T-helper 9 cell (primary cell): ENCODE measurements at regions not wholly inside any gene's neighbourhood (a gene's known extent, or its start where the extent isn't known, plus 50 kb on each side); places are given as distances from the start of the nearest gene placed in this dataset.
"Not testable (repeated sequence)": the region's sequence is repeated elsewhere in the genome, so short reads cannot be mapped to it uniquely, and the experiment has no call there.

Source experiments
- DNase-seq: peaks from one replicate; pipeline ENCODE4 v3.0.0-alpha.2; 2020

GRCh38 chr6:56802584-56802983 lies 152.3 kb upstream of the BEND6 start:
- no peak for DNase-seq

DNA sequence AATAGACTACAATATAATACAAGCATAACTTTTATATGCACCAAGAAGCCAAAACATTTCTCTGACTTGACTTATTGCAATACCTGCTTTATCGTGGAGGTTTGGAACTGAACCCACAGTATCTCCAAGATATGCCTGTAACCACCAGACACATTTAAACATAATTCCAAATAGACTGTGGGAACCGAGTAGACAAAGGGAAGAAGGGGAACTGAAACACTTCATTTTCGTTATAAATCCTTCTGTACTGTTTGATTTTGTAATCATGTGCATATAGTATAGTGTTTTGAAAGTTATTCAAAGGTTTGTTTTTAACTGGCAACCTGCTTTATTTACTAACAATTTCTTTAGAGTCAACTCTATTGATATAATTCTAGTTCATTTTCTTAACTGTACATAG lies 154.9 kb upstream of the BEND6 start:
- no peak for DNase-seq

DNA sequence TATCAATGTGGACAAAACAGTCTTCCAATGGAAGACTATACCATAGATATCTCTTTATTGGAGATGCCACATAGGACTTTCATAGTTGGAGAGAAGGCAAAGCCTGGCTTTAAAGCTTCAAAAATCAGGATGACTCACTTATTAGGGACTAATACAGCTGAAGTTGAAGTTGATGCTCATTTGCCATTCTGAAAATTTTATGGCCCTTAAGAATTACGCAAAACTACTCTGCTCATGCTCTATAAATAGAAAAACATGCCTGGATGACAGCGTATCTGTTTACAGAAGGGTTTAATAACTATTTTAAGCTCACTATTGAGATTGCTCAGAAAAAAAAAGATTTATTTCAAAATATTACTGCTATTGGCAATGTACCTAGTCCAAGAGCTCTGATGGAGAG lies 155.5 kb upstream of the DST start:
- DNase-seq: no peak

DNA sequence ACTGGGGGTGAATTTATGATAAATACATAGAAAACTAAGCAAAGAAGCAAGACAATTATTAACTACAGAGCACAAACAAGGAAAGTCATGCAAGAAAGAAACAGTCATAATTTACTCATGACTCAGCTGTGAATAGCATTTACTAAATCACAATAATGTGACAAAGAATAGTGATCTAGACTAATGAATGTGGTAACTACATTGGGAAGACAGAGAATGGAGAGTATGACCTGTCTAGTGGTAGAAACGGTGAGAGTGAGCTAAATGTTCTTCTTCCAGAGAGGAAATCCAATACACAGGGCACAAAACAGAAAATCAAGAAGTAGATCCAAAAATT lies 153.5 kb upstream of the DST start:
- DNase-seq: no peak

DNA sequence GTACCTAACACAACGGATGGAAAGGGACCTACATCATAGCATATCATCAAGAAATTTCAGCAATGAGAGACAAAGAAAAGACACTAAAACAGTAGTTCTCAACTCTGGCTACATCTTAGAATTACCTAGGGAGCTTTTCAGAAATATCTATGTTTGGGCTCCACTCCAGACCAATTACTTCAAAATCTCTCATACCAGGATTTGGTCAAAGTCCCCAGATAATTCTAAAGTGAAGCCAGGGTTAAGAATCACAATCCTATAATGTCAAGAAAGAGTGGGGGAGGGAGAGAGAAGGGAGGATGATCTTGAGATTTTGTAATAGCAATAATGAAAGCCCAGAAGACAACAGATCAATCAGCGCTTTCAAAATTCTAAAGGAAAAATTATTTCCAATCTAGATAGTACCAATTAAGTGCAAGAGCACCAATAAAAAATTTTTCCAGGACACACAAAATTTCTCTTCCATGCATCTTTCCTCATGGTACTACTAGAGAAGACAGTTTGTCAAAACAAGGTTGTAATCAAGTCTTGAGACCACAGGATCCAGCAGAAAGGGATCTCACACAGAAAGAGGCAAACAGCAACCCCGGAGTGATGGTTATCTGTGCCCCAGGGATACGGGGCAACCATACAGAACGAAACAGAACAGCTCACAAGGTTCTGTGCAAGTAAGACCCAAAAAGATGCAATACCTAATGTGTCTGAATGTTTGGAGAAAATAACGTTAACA lies 152.9 kb upstream of the DST start:
- no peak for DNase-seq

DNA sequence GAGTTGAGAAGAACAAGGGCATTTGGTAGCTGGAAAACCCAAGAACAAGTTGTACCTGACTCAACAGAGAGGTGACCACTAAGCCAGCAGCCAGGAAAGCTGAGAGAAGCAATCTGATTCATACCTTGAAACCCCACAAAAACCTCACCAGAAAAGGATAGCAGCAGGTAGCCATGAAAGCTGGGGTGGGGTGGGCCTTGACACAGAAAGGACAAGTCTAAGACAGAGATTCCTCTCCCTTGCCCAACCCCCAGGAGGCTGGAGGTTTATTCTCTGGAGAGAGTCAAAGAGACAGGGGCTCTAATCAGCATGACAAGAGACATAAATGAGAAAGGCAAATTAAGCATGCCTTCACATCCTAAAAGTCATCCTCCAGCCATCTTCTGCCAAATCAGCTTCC lies 151.7 kb upstream of the DST start:
- no peak for DNase-seq

GRCh38 chr6:56793938-56794337 lies 151.2 kb upstream of the DST start:
- no peak for DNase-seq

GRCh38 chr6:56790414-56790813 lies 147.7 kb upstream of the DST start:
- no peak for DNase-seq

- no peak for DNase-seq
These were observed 147.2 kb upstream of the DST start for GRCh38 chr6:56789879-56790278.

DNA sequence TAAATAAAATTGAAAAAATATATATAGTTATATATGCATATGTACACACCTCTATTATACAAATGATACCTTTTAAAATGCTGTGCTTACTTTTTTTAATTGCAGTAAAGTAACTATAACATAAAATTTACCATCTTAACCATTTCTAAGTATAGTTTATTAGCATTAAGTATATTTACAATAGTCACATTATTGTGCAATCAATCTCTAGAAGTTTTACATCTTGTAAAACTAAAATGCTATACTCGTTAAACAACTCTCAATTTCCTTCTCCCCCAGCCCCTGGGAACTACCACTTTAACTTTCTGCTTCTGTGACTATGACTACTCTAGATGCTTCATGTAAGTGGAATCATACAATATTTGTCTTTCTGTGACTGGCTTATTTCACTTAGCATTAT lies 146.7 kb upstream of the DST start:
- DNase-seq: no peak

- no peak for DNase-seq
These were observed 144.5 kb upstream of the DST start for GRCh38 chr6:56787209-56787608.

DNA sequence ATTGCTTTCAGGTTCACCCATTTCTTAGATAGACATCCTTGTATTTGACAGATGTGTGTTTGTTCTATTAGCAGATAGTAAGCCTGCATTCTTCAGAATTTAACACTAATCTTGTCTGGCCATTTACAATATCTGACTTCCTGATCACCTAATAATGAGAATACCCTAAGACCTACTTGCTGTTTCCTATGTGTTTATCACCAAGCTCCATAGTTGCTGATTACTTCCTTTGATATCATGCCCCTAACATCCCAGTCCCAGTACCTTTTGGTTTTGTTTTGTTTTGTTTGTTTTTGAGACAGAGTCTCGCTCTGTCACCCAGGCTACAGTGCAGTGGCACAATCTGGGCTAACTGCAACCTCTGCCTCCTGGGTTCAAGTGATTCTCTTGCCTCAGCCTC lies 143.6 kb upstream of the DST start:
- DNase-seq: no peak

GRCh38 chr6:56785536-56785935 lies 142.8 kb upstream of the DST start:
- DNase-seq: not testable (repeated sequence)

- not testable (repeated sequence) for DNase-seq
These were observed 137.4 kb upstream of the DST start for GRCh38 chr6:56780109-56780508.

GRCh38 chr6:56778503-56778902 lies 135.8 kb upstream of the DST start:
- not testable (repeated sequence) for DNase-seq

DNA sequence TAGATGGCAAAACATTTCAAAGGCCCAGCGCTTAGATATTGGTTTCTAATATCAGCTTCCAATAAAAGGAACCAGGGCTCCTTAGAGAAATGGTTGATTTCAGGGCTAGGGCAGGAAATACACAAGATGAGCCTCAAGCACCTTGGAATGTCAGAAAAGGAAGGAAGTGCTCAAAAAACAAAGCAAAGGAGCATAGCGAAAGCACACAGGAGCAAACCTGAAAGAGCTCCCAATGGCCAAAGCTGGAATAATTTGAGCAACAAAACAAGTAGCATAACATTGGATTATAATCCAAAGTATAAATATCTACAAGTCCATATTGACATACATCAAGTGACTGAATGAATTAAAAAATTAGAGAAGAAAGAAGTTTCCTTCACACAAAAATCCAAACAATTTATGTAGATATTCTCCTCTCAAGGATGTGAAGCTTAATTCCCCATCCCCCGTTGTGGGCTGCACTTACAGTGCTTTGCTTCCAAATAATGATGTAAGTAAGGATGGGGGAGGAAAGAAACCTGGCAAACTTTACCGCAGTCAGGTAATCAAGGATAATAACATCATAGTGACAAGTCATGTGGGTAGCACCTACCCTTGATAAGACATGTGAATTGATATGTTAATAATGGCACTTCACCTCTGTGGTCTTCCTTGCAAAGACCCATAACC lies 132.9 kb upstream of the DST start:
- no peak for DNase-seq

DNA sequence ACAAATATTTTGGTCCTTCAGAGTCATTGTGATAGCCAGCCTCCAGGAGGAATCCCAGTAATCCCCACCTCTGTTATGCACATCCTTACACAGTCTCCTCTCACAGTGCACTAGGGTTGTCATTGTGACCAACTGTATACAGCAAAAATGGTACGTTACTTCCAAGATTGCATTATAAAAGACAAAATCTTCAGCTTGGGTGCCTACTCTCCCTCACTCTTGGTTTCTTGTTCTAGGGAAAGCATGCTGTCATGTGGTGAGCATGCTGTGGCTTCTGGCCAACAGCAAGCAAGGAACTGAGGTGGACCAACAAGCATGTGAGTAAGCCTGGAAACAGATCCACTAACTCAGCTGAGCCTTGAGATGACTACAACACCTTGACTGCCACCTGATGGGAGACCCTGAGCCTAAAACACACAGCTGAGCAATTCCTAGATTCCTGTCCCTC lies 130.1 kb upstream of the DST start:
- no peak for DNase-seq

GRCh38 chr6:56771929-56772607 lies 129.4 kb upstream of the DST start:
- DNase-seq: no peak

DNA sequence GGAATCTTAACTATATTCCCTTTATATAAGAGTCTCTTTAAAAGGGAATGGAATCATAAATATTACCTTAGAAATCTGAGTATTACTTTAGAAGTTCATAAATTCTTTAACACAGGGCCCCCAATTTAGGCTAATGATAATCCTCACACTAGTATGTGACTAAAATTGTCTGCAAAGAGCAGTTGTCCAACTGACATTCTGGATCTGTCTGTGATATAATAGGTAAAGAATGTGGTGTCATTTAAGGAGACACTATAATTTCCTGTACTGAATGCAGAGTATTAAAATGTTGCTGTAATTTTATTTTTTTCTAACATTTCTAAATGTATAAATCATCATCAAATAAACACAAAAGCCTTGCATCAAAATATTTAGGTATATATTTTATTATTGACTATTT lies 128.5 kb upstream of the DST start:
- no peak for DNase-seq

GRCh38 chr6:56770011-56770520 lies 127.4 kb upstream of the DST start:
- DNase-seq: no peak

GRCh38 chr6:56767892-56768531 lies 125.3 kb upstream of the DST start:
- DNase-seq: no peak

DNA sequence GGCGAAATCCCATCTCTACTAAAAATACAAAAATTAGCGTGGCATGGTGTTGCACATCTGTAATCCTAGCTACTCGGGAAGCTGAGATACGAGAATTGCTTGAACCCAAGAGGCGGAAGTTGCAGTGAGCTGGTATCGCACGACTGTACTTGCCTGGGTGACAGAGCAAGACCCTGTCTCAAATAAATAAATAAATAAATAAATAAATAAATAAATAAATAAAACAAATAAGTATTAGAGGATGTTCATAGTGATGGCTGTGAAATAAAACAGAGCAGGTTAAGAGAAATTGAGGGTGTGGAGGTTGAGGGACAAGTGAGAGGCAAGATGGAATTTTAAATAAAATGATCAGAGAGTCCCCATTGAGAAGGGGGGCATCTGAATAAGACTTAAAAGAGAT lies 124.7 kb upstream of the DST start:
- no peak for DNase-seq

DNA sequence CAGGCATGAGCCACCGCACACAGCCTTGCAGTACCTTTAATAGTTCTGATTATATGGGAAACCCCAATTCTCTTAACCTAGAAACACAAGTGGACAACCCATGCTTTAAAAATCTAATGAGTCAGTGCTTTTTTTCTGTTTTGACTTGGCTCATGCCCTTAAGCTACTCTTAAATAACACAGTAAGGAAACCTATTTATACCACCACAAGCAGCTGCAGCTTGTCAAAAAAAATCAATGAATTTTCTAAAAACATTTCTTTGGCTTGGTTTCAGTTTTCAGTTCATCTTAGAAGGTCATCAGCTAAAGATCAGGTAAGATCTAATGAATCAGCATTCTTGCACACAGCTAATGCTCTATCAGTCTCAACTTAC lies 124.1 kb upstream of the DST start:
- no peak for DNase-seq
